ENCODE measurements at regions not wholly inside any gene's neighbourhood (a gene's known extent, or its start where the extent isn't known, plus 50 kb on each side); places are given as distances from the start of the nearest gene placed in this dataset.

DNA sequence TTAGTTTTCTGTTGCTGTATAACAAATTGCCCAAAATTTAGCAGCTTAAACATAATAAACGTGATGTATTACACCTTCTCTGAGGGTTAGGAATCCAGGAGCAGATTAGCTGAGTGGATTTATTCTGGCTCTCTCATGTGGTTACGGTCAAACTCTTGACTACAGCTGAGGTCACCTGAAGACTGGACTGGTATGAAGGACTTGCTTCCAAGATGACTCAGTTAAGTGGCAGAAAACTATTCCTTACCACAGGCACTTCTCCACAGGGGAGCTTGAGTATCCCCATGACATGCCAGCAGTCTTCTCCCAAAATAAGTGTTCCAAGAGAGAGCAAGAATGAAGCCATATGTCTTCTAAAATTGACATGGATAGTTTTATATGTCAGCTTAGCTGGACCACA is 957.2 kb upstream of the GHITM start:
- Histone ChIP-seq H2AFZ (ENCODE audit: low read length) (no peak overlapping the region), H3K9me2 (replicated peaks; ENCODE audit: insufficient read depth, low read length) (no peaks in the 10 kb centered on the region), H3K9me3 (replicated peaks; ENCODE audit: insufficient read depth, low read length) (no peaks in the 10 kb centered on the region), H3K4me2 (ENCODE audit: low read depth, low read length) (no peak overlapping the region), H4K20me1 (ENCODE audit: insufficient read depth, low read length) (no peaks in the 10 kb centered on the region), H3F3A (ENCODE audit: insufficient read depth, low read length) (no peaks in the 10 kb centered on the region), H3K4me3 (ENCODE audit: low read length) (no peak overlapping the region), H3K4me1 (ENCODE audit: low read length) (no peaks in the 10 kb centered on the region), H3K27ac (ENCODE audit: low read length) (no peak overlapping the region), H3K79me2 (ENCODE audit: low read length) (no peaks in the 10 kb centered on the region), H3K9ac (ENCODE audit: low read length) (no peak overlapping the region), H3K27me3 (replicated peaks; ENCODE audit: insufficient read depth, low read length) (no peaks in the 10 kb centered on the region), H3K36me3 (replicated peaks; ENCODE audit: insufficient read depth, low read length) (no peaks in the 10 kb centered on the region)
- TF ChIP-seq EZH2phosphoT487 (IDR thresholded peaks at IDR 0.05; ENCODE audit: low read length) = no peak
- no peak for TF ChIP-seq EZH2 (optimal IDR thresholded peaks at IDR 0.05; ENCODE audit: low read depth, low read length)
- TF ChIP-seq, protein P1, sequence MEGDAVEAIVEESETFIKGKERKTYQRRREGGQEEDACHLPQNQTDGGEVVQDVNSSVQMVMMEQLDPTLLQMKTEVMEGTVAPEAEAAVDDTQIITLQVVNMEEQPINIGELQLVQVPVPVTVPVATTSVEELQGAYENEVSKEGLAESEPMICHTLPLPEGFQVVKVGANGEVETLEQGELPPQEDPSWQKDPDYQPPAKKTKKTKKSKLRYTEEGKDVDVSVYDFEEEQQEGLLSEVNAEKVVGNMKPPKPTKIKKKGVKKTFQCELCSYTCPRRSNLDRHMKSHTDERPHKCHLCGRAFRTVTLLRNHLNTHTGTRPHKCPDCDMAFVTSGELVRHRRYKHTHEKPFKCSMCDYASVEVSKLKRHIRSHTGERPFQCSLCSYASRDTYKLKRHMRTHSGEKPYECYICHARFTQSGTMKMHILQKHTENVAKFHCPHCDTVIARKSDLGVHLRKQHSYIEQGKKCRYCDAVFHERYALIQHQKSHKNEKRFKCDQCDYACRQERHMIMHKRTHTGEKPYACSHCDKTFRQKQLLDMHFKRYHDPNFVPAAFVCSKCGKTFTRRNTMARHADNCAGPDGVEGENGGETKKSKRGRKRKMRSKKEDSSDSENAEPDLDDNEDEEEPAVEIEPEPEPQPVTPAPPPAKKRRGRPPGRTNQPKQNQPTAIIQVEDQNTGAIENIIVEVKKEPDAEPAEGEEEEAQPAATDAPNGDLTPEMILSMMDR (IDR thresholded peaks at IDR 0.05; ENCODE audit: low read length) = no peak
- no peak for DNase-seq

DNA sequence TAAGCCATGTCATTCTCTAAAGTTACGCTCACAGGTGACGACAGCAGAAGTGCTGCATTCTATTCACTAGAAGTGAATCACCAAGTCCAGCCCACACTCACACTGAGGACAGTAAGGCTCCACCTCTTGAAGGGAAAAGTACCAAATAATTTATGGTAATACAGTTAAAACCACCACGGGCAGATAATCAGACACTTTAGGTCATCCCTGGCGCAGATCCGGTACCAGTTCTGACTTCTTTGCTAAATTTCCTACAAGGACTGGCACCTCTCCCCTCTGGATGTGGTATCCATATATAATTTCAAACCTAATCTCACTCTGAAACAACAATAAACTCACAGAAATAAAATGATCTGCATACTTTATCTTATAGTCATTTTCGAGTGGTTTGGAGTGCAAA is 954.7 kb upstream of the GHITM start:
- Histone ChIP-seq H3K27ac (ENCODE audit: low read length) (no peak overlapping the region), H3K9me2 (replicated peaks; ENCODE audit: insufficient read depth, low read length) (no peaks in the 10 kb centered on the region), H3K4me3 (ENCODE audit: low read length) (no peak overlapping the region), H3F3A (ENCODE audit: insufficient read depth, low read length) (no peaks in the 10 kb centered on the region), H3K79me2 (ENCODE audit: low read length) (no peaks in the 10 kb centered on the region), H3K36me3 (replicated peaks; ENCODE audit: insufficient read depth, low read length) (no peaks in the 10 kb centered on the region), H3K27me3 (replicated peaks; ENCODE audit: insufficient read depth, low read length) (no peaks in the 10 kb centered on the region), H3K4me1 (ENCODE audit: low read length) (no peaks in the 10 kb centered on the region), H3K9me3 (replicated peaks; ENCODE audit: insufficient read depth, low read length) (no peaks in the 10 kb centered on the region), H2AFZ (ENCODE audit: low read length) (no peak overlapping the region), H4K20me1 (ENCODE audit: insufficient read depth, low read length) (no peaks in the 10 kb centered on the region), H3K9ac (ENCODE audit: low read length) (no peak overlapping the region), H3K4me2 (ENCODE audit: low read depth, low read length) (no peak overlapping the region)
- no peak for DNase-seq
- TF ChIP-seq EZH2phosphoT487 (IDR thresholded peaks at IDR 0.05; ENCODE audit: low read length) (no peak), EZH2 (optimal IDR thresholded peaks at IDR 0.05; ENCODE audit: low read depth, low read length) (no peak)
- TF ChIP-seq, protein P1 (IDR thresholded peaks at IDR 0.05; ENCODE audit: low read length) = no peak

DNA sequence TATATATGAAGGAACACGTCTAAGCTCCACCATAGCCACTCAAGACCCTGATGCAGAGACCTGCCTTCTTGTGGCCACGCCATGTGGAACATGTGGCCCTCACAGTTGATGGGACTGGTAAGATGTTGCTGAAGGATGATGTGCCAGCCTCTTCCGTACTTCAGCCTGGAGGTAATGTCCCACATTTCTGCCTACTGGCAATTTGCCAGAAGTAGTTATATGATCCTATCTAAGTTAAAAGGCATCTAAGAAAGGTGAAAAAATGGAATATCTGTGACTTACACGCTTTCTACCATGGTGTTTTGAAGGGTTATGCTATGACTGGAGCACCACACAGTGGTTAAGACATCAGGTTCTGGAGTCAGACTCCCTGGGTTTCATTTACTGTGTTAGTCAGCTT is 948.7 kb upstream of the GHITM start:
- no peak for DNase-seq
- H3K4me2 ChIP-seq (ENCODE audit: low read depth, low read length) = no peak overlapping the region
- no peak overlapping the region for H2AFZ ChIP-seq (ENCODE audit: low read length)
- no peaks in the 10 kb centered on the region for H3K79me2 ChIP-seq (ENCODE audit: low read length)
- no peaks in the 10 kb centered on the region for H3F3A ChIP-seq (ENCODE audit: insufficient read depth, low read length)
- H3K9me2 ChIP-seq (replicated peaks; ENCODE audit: insufficient read depth, low read length) = no peaks in the 10 kb centered on the region
- no peak overlapping the region for H3K4me3 ChIP-seq (ENCODE audit: low read length)
- no peaks in the 10 kb centered on the region for H3K4me1 ChIP-seq (ENCODE audit: low read length)
- no peaks in the 10 kb centered on the region for H3K36me3 ChIP-seq (replicated peaks; ENCODE audit: insufficient read depth, low read length)
- no peak overlapping the region for H3K27ac ChIP-seq (ENCODE audit: low read length)
- TF ChIP-seq, protein P1 (IDR thresholded peaks at IDR 0.05; ENCODE audit: low read length) = no peak
- no peak overlapping the region for H3K9ac ChIP-seq (ENCODE audit: low read length)
- H4K20me1 ChIP-seq (ENCODE audit: insufficient read depth, low read length) = no peaks in the 10 kb centered on the region
- H3K27me3 ChIP-seq (replicated peaks; ENCODE audit: insufficient read depth, low read length) = no peaks in the 10 kb centered on the region
- H3K9me3 ChIP-seq (replicated peaks; ENCODE audit: insufficient read depth, low read length) = no peaks in the 10 kb centered on the region

DNA sequence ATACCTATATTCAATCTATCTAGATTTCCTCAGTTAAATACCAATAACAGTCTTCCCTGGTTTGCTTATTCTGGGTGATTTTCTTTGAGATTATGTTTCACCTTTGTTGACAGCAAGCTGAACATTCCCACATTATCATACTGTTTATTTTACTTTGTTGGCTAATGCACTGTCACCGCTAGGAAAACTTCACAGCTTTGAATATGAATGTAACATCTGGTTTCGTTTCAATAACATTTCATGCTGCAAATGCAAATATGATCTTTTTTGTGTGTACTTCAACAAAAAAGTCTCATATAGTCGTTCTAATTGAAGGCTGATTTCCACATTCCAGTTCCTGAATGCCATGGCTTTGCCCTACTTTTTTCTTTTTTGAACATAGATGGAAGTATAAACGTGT is 946.3 kb upstream of the GHITM start:
- no peak overlapping the region for H3K9ac ChIP-seq (ENCODE audit: low read length)
- H3K4me3 ChIP-seq (ENCODE audit: low read length) = no peak overlapping the region
- no peak overlapping the region for H3K27ac ChIP-seq (ENCODE audit: low read length)
- TF ChIP-seq EZH2 (optimal IDR thresholded peaks at IDR 0.05; ENCODE audit: low read depth, low read length) (no peak), EZH2phosphoT487 (IDR thresholded peaks at IDR 0.05; ENCODE audit: low read length) (no peak)
- TF ChIP-seq, protein P1 (IDR thresholded peaks at IDR 0.05; ENCODE audit: low read length) = no peak
- H4K20me1 ChIP-seq (ENCODE audit: insufficient read depth, low read length) = no peaks in the 10 kb centered on the region
- no peaks in the 10 kb centered on the region for H3K27me3 ChIP-seq (replicated peaks; ENCODE audit: insufficient read depth, low read length)
- H3F3A ChIP-seq (ENCODE audit: insufficient read depth, low read length) = no peaks in the 10 kb centered on the region
- H3K9me3 ChIP-seq (replicated peaks; ENCODE audit: insufficient read depth, low read length) = no peaks in the 10 kb centered on the region
- no peak overlapping the region for H2AFZ ChIP-seq (ENCODE audit: low read length)
- DNase-seq = no peak
- no peaks in the 10 kb centered on the region for H3K79me2 ChIP-seq (ENCODE audit: low read length)
- H3K4me2 ChIP-seq (ENCODE audit: low read depth, low read length) = no peak overlapping the region
- no peaks in the 10 kb centered on the region for H3K36me3 ChIP-seq (replicated peaks; ENCODE audit: insufficient read depth, low read length)
- H3K4me1 ChIP-seq (ENCODE audit: low read length) = no peaks in the 10 kb centered on the region
- H3K9me2 ChIP-seq (replicated peaks; ENCODE audit: insufficient read depth, low read length) = no peaks in the 10 kb centered on the region

All from MM.1S (cell line).